ENCODE measurements at regions not wholly inside any gene's neighbourhood (a gene's known extent, or its start where the extent isn't known, plus 50 kb on each side); places are given as distances from the start of the nearest gene placed in this dataset.

DNA sequence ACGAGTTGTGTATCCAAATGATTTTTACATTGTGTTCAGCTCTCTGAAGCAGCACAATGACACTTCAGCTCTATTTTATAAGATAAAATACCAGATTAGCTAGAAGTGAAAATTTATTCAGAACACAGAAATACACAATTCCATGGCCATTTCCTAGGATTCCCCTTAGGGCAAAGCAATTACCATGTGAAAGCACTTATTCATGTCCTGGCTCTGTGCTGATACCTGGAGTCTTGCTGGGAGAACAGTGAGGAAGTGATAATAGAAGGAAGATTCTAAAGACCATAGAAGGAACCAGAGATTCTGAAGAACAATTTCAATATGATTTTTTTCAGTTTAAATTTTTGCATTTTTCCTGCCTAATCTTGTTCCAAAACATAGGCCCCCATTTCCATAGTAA lies 657.4 kb upstream of the ZWINT start:
- DNase-seq (ENCODE audit: low read depth) = no peak

DNA sequence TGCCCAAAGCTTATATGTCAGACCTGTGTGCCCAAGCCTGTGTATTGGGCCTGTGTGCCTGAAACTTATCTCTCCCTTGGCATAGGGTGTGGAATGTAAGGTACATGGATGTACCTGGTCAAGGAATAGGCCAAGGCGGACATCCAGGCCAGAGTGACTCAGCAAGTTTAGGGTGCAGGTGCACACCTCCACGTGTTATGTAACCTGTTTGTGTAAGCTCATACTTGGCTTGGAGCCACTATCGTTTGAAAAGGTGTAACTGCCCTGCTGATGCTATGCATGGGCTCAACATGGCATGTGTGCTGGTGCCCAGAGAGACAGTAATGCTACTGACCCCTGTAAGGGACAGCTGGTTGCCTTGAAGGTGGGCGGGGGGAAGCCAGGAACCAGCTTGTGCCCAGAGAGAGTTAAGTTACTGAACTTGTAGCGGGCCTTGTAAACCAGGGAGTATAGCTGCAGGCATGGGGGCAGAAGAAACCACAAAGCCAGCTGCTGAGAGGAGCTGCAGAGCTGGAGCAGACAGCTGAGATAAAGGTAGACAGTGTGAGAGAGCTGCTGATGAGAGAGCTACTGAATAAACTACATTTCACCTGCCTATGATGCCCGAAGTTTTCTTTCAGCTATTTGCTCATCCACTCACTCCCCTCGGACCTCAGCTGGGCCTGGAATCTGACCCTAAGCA lies 656.4 kb upstream of the ZWINT start:
- no peak for DNase-seq (ENCODE audit: low read depth)

DNA sequence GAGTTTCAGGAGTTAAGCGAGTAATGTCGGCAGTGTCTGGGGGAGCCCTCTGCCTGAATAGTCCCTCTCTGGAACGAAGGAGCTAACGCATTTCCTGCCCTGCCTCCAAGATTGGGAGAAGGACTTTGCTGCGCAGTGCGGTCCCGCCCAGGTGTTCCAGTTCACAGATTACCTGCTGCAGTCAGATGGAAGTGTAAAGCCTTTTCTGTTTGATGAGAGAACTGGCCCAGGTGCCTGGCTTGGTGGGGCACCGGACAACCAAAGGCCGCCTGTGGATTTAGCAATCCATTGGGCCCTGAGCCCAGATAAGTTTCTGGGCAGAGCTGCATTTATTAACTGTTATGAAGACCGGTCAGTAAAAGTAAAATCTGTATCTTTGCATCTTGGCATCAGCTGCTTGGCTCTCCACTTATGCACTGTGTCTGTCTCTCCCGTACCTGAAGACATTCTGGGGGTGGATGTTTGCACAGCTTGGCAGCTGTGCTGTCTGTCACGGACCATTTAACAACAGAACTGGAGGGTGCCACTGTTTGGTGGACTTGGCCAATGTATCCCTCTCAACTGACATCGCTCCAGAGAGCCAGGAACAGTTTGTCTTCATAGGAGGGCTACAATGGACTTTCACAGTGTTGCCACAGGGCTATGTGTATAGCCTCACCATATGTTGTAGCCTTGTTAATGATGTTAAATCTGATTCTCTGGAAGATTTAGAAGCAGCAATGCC lies 654.7 kb upstream of the ZWINT start:
- DNase-seq (ENCODE audit: low read depth) = no peak

DNA sequence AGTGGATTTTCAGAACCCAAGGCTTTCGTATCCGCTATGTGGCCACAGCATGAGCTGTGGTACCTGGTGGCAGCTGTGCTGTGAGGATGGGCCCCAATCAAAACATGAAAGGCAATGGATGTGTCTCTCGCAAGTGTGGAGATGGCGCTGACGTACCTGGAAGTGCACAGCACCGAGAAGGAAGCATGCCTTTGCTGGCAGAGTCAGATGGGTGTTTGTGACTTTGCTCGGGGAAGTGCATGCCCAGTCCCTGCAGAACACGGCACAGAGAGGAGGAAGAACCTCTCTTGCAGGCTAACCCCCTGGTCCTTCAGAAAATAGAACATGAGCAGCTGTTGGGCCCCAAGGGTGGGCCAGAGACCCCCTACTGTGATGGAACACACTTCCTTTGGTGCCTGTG lies 654.1 kb upstream of the ZWINT start:
- DNase-seq (ENCODE audit: low read depth) = no peak

DNA sequence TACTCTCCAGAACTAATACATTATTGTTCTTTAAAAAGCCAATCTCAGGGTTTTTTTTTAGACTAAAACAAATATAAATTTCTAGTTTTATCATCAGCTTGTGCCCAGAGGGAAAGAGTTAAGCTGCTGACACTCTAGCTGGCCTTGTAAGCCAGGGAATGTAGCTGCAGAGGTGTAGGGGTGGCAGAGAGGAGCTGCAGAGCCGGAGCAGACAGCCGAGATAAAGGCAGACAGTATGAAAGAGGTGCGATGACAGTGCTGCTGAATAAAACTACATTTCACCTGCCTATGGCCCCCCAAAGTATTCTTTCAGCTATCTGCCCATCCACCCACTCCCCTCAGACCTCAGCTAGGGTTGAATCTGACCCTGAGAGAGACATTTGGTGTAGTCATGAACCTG lies 653.7 kb upstream of the ZWINT start:
- DNase-seq (ENCODE audit: low read depth) = no peak

DNA sequence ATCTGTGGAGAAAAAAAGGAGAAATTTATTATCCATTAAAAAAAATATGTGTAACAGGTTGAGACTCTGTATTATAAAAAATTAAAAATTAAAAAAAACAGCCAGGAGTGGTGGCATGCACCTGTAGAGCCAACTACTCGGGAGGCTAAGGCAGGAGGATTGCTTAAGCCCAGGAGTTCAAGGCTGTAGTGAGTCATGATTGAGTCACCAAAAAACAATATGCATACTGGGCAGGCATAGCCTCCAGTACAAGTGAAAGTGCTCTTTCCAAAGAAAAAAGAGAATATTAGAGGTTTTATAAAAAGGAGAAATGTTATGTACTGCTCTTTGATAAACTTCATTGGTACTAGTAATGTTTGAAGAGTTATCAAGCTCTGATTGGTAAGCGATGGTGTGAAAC lies 647.1 kb upstream of the ZWINT start:
- DNase-seq (ENCODE audit: low read depth) = no peak

DNA sequence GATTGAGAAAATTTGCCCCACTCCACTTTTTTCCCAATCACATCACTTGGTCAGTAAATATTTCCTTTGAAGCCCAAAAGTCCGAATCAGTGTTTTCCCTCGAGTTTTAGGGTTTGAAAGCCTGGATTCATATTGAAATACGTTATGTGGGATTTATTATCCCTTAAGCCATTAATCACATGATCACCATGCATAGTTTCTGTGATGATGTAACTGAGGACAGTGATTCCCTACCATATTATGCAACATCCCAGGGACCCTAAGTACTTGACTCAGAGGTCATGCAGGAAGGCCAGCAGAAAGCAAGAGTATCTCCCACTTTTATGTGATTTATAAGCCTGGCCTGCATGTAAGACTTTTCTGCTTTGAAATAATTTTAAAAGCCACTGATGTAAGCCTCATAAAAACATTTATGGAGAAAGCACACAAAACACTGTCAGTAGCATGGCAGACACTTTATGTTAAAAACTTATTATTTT lies 630.6 kb upstream of the ZWINT start:
- no peak for DNase-seq (ENCODE audit: low read depth)

DNA sequence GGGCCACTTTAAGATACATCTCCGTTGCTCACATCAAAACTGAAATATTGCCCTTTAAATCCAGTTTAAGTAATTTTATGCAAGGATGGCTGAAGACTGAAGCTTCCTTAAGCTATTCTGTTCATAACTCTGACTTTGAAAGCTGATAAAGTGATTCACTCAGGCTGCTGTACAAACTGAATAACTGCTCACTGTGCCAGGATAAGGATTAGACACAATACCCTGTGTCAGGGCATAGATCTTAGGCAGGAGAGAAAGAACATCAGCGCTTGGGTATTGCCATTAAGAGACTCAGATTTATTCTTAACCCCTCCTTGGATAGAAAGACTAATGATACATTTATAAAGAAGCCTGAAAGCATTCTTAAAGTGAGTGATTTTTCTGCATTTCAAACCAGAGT lies 614.5 kb upstream of the ZWINT start:
- no peak for DNase-seq (ENCODE audit: low read depth)

DNA sequence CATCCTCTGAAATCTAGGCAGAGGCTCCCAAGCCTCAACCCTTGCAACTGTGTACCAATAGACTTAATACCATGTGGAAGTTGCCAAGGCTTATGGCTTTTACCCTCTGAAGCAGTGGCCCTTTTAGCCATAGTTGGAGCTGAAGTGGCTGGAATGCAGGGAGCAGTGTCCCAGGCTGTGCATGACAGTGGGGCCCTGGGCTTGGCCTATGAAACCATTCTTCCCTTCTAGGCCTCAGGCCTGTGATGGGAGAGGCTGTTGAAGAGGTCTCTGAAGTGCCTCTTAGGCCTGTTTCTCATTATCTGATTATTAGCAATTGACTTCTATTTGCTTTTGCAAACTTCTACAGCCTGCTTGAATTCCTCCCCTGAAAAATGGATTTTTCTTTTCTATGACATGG lies 612.7 kb upstream of the ZWINT start:
- DNase-seq (ENCODE audit: low read depth) = no peak

DNA sequence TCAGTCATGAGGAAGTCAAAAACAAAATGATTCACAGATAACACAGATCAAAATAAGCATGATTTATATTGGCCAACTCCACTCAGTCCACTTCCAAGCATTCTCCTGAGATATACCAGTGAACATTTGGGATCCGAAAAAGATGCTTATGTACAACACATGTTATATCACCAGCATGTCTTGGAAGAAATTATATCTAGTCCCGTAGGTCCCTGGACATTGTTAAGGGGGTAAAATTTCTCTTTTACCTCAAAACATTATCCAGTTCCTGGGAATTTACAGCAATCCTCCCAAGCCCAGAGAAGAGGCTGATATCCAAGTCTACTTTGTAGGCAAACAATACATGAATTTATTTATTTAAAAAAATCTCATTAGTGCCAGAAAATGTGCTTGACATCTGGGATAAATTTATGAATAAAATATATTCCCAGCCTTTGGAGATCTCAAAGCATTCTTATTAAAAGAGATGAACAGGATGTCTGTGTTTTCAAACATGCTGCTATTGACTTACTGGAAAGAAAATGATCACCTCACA lies 582.2 kb upstream of the ZWINT start:
- DNase-seq (ENCODE audit: low read depth) = no peak

DNA sequence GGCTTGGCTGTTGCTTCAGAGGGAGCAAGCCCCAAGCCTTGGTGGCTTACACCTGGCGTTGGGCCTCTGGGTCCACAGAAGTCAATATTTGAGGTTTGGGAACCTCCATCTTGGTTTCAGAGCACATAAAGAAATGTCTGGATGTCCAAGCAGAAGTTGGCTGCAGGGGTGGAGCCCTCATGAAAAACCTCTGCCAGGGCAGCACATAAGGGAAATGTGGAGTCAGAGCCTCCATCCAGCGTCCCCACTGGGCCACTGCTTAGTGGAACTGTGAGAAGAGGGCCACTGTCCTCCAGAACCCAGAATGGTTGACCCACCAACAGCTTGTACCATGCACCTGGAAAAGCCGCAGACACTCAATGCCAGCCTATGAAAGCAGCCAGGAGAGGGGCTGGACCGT lies 573.5 kb upstream of the ZWINT start:
- no peak for DNase-seq (ENCODE audit: low read depth)

DNA sequence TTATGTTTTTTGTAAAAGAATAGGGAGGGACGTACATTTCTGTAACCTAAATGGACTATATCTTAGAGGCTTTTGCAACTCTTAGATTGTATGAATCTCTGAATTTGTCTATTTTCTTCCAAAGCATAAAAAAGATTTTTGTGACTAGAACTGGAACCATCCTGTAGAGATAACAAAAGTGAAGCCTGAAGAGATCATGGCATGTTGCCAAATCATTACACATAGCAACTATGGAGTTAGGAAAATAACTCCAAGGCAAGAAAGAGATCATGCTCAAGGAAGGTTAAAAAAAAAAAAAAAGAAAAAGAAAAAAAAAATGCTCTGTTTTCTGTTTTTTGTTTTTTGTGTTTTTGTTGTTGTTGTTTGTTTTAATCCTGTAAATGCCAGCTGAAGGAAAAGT lies 567.7 kb upstream of the ZWINT start:
- no peak for DNase-seq (ENCODE audit: low read depth)

DNA sequence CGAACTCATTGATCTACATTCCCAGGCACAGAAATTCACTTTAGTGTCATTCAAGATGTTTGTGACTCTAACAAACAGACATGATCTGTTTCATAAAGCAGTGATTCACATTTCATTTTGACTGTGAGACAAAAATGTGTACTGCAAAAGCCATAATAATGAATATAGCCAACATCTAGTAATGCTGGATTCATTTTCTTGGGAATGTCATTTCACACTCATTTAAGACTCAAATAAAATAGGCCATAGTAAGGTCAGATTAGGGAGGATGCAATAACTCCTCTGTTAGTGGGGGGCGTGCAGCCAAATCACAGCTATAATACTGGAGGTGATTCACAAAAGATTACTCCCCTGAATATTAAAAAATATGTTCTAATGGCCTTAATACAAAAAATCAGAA lies 566.6 kb upstream of the ZWINT start:
- no peak for DNase-seq (ENCODE audit: low read depth)

DNA sequence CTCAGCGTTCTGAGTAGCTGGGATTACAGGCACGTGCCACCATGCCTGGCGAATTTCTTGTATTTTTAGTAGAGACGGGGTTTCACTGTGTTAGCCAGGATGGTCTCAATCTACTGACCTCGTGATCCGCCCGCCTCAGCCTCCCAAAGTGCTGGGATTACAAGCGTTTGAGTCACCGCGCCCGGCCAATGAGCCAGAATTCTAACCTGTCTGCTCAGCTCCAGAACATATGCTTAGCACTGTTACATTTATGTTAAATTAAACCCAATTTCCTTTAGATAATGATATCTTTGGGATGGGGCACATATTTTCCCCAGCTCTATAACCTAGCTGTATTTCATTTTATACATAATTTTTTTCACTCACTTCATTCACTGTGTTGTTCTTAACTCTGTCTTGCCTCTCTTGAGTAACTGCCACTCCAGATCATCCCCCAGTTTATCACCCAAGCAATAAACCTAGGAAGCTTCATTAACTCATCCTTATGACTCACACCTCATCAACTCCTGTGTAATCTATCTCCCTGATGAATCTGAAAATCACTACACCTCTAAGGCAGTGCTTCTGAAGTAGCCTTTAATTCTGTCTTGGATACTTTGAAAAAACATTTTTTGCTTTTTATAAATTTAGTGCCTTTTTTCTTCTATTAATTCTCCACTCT lies 559.7 kb upstream of the ZWINT start:
- peak; percentile 83 for DNase-seq (ENCODE audit: low read depth)

DNA sequence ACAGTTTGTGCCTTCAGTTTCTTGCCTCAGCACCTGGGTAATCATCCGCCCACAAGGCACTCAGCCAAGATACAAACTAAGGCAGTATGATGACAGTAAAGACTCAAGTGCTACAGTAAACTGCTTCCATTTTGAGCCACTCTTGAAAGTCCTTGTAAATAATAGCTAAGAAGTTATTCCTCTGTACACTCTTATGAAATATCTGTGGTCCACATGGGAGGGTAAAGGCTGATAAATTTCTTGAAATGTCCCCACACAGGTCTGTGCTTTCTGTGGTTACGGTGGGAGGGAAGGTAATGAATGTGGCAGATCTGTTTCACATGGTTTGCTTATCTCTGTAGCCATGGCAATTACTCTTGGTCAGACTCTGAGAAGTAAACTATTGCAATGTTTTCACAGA lies 551.0 kb upstream of the ZWINT start:
- DNase-seq (ENCODE audit: low read depth) = peak; percentile 19

DNA sequence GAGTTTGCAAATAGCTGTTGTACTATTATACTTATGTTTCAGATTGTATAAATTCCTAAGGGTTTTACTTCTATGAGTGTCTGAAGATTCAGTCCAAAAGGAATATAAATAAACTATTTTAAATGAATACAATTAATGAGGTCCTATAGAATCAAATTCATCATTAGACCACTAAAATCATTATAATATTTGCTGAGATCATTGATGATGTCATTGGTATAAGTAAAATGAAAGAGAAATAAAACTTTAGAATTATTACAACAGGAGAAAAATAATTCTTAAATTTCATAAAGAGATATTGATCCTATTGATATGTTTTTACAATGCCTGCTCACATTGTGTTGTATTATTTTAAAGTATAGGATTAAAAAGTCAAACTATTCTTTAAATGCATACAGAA lies 544.0 kb upstream of the ZWINT start:
- DNase-seq (ENCODE audit: low read depth) = no peak

DNA sequence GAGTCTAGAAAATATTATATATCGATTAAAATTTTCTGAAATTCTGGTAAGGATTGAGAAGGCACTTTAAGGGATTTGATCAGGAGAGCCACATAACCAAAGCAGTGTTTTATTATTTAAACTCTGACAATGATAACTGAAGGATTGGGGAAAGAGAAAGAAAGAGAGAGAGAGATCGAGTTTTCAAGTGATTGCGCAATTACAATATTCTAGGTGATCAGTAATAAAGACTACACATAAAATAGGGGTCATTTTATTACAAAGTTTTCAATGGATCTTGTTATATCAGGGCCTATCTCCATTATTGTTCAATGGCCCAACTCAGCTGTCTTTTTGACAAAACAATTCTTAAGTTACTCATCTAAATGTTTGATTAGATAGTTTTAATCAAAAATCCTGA lies 541.5 kb upstream of the ZWINT start:
- DNase-seq (ENCODE audit: low read depth) = no peak

DNA sequence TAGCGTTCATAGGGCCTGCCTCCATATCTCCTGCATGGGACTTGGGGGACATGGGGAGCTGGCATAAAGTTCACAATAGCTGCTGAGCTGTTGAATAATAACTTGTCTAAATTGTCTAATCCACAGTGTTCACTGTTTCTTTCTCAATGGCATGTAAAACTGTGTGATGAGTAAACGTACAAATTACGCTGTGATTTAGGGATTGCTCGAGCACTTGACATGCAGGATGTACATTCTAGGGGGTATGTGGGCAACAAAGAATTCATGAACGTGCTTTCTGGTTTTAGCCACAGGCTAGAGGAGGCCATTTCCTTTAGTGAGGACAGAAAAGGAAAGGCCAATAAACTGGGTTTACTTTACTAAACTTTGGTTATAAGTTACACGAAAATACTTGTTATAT lies 534.2 kb upstream of the ZWINT start:
- peak; percentile 6 for DNase-seq (ENCODE audit: low read depth)

DNA sequence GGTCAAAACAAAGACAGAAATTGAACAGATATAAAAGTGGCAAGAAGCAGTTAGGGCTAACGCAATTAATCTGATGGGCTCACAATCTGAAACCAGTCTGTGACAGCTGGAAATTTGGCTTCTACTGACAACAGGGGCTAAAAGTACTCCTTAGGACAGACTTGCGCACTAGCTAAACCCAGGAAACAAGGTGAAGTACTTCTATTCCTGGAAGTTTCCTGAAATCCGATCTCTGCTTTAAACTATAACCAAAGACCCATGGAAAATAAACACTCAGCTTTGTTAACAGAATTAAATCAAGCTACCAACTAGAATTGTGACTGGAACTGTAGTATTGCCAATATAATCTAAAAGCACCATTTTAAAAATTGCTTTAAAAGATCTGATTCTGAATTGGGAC lies 520.2 kb upstream of the ZWINT start:
- DNase-seq (ENCODE audit: low read depth) = no peak

DNA sequence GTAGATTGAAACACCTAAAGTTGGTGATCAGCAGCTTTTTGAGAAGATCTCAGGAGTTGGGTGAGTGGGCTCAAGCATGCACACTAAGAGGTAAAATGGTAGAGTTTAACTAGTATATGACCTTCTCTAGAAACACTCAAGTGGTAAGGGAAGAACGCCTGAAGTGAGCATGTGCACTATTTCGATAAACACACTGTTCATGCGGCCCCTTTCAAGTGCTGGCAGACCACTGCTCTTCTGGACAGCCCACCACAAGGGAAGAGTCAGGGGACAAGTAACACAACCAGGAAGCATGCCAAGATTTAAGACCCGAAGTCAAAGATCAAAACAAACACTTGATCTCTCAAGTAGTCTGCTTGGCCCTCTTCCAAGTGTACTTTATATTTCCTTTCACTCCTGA lies 519.5 kb upstream of the ZWINT start:
- DNase-seq (ENCODE audit: low read depth) = no peak

DNA sequence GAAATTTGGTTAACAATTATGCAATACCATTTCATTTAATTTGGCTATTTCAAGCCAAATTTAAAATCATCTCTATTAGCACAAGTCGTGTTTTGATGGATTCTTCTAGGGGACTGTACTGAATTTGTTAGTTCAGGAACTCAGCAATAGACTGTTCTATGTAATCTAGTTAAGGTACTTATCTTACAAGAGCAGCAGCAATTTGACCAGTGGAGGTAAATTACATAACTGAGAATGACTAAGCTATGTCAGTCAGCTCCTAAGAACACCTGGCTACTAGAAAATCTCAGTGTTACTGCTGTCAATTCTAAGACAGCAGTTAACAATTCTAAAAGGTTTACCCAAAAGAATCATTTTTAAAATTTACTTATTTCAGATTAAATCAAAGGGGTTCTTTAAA lies 513.9 kb upstream of the ZWINT start:
- DNase-seq (ENCODE audit: low read depth) = no peak

DNA sequence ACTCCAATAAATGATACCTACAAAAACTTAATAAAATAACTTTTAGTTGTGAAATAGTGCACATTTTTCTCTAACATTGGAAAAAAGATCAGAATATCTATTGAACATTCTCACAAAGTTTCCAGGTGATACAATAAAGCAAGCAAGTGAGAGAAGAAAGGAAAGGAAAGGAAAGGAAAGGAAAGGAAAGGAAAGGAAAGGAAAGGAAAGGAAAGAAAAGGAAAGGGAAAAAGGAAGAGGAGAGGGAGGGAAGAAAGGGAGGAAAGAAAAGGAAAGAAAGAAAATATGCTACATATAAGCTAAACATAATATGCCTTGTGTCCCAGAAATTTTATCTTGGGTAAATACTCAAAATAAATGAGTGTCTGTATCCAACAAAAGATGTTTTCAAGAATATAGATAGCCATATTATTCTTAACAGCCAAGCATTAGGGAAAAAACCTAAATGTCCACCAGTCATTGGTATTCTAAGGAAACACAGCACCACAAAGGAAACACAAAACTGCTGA lies 510.2 kb upstream of the ZWINT start:
- no peak for DNase-seq (ENCODE audit: low read depth)

DNA sequence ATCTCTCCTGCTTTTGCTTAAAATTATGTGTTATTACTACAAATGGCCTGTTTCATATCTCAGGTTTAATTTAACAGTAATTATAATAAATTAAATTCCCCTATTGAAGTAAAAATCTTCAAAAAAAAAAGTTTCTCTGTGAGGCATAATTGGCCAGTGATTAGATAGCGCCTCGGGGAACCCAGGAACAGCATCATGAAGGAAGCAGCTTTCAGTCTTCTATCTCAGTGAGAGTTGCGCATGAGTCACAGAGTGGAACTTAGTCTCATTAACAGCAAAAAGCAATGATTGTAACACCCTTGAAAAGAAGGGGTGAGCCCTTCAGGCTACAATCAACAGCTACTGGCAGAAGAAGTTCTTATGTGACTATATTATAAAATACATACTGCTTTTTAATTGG lies 506.2 kb upstream of the ZWINT start:
- no peak for DNase-seq (ENCODE audit: low read depth)
